Erythroblast (primary cell): ENCODE measurements at regions not wholly inside any gene's neighbourhood (a gene's known extent, or its start where the extent isn't known, plus 50 kb on each side); places are given as distances from the start of the nearest gene placed in this dataset.

ENCODE experiments used
- GATA1 ChIP-seq: IDR thresholded peaks from 2 replicates; pipeline ENCODE4 v1.6.1; 2011; ENCODE audit warnings: low read depth, mild to moderate bottlenecking, control low read depth, low read length, moderate library complexity
- POLR2A ChIP-seq: IDR thresholded peaks from 2 replicates; pipeline ENCODE4 v1.6.1; 2011; ENCODE audit warnings: mild to moderate bottlenecking, low read length

- TF ChIP-seq POLR2A (no peak), GATA1 (no peak)
Observed at GRCh38 chr15:38877471-38877870, 312.9 kb upstream of the RASGRP1 start.
